ENCODE measurements at regions not wholly inside any gene's neighbourhood (a gene's known extent, or its start where the extent isn't known, plus 50 kb on each side); places are given as distances from the start of the nearest gene placed in this dataset.

- DNase-seq, result no peak
Measured at GRCh38 chr5:152337484-152337883, 67.6 kb downstream of the NMUR2 start.

DNA sequence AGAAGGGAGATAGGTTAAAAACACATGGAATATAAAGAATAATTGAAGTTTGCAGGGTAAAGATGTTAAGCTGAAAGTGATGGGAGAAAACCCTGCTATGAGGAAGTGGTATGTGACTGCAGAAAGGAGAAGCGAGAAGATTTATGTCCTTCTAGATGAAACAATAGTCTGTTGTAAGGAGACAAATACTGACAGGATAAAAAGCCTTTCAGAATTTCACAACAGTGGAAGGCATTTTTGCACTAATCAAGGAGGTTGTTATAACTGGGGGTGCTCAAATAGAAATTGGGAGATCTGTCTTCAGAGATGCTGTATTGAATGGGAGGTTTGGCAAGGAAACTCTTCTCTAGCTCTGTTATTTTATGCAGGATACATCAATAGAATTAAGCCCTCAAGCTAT lies 69.6 kb downstream of the NMUR2 start:
- no peak for DNase-seq

DNA sequence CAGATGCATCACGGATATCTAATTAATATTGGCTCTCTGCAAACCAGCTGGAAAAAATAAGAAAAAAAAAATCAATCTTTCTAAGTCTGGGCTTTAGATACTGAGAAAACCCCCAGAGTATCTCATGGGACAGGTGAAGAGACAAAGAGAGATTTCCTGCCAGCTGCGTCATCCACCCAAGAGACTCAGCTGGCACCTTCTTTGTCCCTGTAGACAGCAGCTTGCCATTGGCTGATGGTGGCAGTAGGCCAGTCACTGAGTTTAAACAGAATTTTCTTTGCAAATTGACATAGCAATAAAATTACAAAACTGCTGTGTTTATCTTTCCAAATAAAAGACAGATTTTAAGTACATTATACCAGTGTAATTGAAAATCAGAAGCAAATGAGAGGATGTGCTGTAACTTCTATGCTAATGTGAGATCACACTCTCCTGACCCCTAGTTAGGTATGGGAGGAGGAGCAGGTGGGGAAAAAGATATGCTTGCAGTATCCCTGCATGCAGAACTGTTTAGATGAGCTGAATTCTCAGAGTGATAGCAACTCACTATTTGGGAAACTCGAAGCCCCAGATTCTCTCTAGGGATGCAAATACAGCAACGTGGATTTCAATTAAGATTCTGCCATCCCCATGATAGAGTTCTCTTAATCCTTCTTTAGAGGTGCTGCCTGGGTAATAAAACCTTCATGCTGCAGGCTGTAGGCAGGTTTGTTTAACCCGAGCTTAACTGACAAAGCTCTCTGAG lies 72.2 kb downstream of the NMUR2 start:
- DNase-seq, result no peak

DNA sequence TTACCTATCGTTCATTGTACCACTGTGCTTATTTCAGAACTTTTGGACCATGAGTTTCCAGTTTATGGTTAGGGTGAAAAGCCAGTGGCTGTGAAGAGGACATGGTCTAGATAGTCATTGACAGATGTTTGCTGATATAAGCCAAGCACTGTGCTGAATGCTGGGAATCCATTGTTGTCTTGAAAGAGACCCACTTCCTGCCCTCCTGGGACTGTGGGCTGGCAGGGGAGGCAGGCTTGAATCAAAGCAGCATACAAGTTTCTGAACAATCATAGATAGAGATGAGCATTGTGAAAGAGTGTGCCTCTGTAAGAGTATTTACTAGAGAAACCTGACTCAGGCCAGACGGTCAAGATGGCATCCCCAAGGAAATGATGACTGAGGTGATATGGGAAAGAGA lies 73.4 kb downstream of the NMUR2 start:
- no peak for DNase-seq

DNA sequence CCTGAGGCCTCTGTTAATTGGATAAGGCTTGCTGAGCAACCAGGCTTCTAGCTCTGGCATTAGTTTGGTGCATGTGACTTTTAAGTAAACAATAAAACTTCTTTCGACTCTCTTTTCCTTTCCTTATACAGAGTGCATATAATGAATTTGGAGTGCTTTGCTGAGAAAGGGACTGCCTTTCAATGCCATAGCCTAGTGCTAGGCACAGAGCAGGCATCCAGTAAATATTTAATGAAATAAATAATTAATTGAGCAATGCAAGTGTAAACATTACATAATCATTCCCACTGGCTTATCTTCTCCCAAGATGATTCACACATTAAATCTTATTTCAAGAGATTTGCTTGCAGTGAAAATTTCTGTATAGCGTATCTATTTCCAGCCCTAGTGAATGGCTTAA lies 74.1 kb downstream of the NMUR2 start:
- no peak for DNase-seq

GRCh38 chr5:152329761-152330283 lies 75.3 kb downstream of the NMUR2 start:
- no peak for DNase-seq

DNA sequence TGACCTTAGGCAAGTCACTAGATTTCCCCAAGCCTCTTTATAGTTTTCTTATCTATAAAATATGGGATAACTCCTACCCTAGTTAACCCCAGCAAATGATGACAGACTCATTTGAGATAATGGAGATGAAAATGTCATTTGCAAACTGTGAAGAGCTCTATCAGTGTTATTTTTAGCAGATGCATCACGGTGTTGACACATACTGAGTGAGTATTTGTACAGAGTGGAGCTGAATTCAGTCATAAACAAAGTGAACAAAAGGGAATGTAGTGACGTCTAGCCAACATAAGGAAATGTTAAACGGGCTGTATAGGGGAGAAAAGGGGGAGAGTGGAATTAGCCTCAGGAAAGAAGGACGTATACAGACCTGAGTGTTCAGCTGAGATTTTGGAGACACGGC lies 75.9 kb downstream of the NMUR2 start:
- DNase-seq, result no peak

DNA sequence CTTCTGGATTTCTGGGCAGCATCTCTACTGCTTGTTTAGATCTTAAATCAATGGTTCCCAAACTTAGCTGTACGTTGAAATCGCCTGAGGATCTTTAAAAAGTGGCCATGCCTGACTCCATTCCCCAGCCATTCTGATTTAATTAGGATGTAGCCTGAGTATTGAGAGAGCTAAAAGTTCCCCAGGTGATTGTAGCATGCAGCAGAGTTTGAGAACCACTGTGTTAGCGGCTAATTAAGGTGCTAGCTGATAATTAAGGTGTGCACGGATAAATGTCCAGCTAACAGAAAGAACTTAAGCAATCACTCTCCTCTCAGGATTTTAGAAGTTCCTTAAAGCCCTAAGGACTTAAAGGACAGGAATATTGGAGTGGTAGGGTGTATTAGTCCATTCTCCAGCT lies 89.1 kb downstream of the NMUR2 start:
- DNase-seq, result no peak

DNA sequence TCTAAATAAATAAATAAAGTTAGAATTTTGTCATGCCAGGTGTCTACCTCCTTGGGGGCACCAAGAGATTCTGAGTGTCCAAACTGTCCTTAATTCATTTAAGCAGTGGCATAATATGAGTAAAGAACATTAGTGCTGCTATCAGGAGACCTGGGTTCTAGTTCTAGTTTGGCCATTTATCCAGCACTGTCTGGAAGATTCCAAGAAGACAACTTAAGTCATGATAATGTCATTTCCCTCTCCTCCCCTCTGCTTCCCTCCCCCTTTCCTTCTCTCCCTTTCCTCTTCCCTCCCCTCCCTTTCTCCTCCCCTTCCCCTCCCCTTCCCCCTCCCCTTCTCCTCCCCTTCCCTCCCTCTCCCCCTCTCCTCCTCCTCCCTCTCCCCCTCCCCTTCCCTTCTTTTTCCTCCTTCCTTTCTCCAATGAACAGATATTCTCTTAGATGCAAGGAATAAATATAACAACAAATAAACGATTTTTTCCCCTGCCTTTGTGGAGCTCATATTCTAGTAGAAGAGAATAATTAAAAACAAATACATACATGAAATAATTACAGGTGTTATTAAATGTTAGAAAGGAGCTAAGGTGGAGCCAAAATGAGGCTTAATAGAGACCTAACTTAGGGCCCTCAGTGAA lies 90.8 kb downstream of the NMUR2 start:
- no peak for DNase-seq

- DNase-seq, result no peak
Measured at GRCh38 chr5:152309926-152310450, 95.1 kb downstream of the NMUR2 start.

GRCh38 chr5:152306386-152306785 lies 98.7 kb downstream of the NMUR2 start:
- no peak for DNase-seq

DNA sequence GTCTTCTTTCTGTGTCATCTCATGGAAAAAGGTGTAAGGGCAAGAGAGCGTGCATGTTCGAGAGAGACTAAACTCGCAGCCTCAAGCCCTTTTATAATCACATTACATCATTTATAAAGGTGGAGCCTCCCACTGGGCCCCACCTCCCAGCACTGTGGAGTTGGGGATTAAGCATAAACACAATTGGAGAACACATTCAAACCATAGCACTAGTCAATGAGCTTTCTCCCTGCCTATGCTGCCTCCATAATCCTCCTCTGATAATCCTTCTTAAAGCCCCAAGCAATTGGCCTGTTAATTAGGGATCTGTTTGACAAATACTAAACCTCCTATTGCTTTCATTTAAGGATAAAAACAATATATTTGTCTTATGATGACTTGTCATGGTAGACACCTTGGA lies 99.6 kb downstream of the NMUR2 start:
- DNase-seq, result no peak

GRCh38 chr5:152303841-152304240 lies 101.2 kb downstream of the NMUR2 start:
- no peak for DNase-seq

- no peak for DNase-seq
Measured at GRCh38 chr5:152297866-152298265, 107.2 kb downstream of the NMUR2 start.

DNA sequence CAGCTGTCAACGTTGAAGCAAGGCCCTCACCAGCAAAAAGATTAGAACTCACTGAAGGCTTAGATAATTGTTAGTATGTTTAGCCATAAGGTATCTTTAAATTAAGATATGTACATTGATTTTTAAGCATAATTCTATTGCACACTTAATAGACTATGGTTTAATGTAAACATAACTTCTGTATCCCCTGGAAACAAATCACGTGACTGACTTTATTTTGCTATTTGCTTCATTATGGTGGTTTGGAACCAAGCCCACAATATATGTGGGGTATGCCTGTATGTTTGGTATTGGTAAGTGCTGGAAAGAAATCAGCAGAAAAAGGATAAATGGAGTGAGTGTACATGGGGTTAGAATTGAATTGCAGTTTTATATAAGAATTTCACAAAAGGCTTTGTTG lies 111.9 kb downstream of the NMUR2 start:
- DNase-seq, result no peak

- DNase-seq, result no peak
Measured at GRCh38 chr5:152290181-152290580, 114.9 kb downstream of the NMUR2 start.

- DNase-seq, result no peak
Measured at GRCh38 chr5:152288917-152289595, 116.0 kb downstream of the NMUR2 start.

DNA sequence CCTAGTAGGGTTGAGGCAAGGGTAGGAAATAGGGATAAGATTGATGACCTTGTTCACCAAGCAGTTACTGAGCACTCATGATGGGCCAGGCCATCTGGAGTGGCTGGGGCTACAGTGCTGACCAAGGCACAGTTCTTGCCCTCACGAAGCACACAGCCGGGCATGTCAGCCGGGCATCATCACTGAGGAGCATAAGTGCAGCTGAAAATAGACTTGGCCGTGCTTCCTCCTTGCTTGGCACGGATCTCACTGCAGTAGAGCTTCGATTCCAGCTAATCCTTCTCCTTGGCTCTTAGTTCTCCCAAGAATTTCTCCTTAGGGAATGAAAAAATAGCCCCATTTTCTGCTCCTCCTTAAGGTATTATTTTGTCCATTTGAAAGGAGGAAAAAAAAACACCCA lies 116.6 kb downstream of the NMUR2 start:
- DNase-seq, result no peak

DNA sequence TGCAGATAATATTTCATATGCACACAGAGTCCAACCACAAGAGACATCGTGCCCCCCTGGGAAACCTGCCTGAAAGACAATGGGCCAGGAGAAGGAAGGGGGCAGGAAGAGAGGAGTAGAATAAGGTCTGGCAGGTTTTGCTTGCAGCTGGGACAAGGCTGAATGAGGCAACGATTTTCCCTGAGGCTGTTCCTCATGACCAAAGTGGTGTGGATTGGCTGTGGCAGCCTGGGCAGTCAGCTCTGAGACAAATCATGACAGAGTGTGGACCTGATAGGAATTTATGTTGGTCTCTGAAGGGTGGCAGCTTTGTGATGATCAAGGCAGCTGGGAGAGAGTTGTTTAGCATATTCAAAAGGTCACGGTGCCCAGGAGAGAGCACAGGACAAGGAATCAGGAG lies 119.3 kb downstream of the NMUR2 start:
- DNase-seq, result no peak

GRCh38 chr5:152282331-152282730 lies 122.7 kb downstream of the NMUR2 start:
- no peak for DNase-seq

GRCh38 chr5:152277936-152278335 lies 127.1 kb downstream of the NMUR2 start:
- DNase-seq, result no peak

- no peak for DNase-seq
Measured at GRCh38 chr5:152274224-152274623, 130.9 kb downstream of the NMUR2 start.

GRCh38 chr5:152271420-152271819 lies 133.7 kb downstream of the NMUR2 start:
- no peak for DNase-seq

DNA sequence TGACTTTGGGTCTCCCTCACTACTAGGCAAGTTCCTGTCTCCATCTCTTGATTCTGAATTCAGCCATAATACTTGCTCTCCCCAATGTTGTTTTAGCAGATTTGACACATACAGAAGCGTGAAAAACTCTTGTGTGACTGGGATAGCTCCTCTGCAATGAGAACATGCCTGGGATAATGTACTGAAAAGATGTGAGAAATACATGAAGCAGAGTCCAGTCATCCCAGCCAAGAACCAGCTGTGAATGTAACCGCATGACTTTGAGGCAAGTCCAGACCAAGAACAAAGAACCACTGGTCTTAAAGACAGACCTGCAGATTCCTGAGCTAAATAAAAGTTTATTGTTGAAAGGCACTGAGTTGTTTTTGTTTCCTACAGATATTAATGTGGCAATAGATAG lies 135.0 kb downstream of the NMUR2 start:
- DNase-seq, result no peak

All from inflammatory macrophage treated with lipopolysaccharide for 1 hour (primary cell).